ENCODE measurements at regions not wholly inside any gene's neighbourhood (a gene's known extent, or its start where the extent isn't known, plus 50 kb on each side); places are given as distances from the start of the nearest gene placed in this dataset.

- no peaks in the 10 kb centered on the region for H3K4me1 ChIP-seq
- no peak overlapping the region for H3K27ac ChIP-seq
- H3K9me3 ChIP-seq, result no peaks in the 10 kb centered on the region
- no peaks in the 10 kb centered on the region for H3K36me3 ChIP-seq
- no peak for TF ChIP-seq CTCF (IDR thresholded peaks at IDR 0.05)
- no peaks in the 10 kb centered on the region for H3K27me3 ChIP-seq
- no peak overlapping the region for H3K4me3 ChIP-seq
- no peak for DNase-seq (ENCODE audit: low spot score)
Measured at GRCh38 chr5:122602700-122603099, 172.2 kb upstream of the SNX2 start.

GRCh38 chr5:122605236-122605635 lies 169.6 kb upstream of the SNX2 start:
- no peak for TF ChIP-seq CTCF (IDR thresholded peaks at IDR 0.05)
- H3K4me1 ChIP-seq, result no peaks in the 10 kb centered on the region
- H3K27me3 ChIP-seq, result no peaks in the 10 kb centered on the region
- no peak for DNase-seq (ENCODE audit: low spot score)
- H3K4me3 ChIP-seq, result no peak overlapping the region
- H3K36me3 ChIP-seq, result no peaks in the 10 kb centered on the region
- H3K9me3 ChIP-seq, result peaks cover 0 to 4% of the 10 kb centered on the region in 2 donors
- no peak overlapping the region for H3K27ac ChIP-seq

- no peaks in the 10 kb centered on the region for H3K4me1 ChIP-seq
- peaks cover 0 to 4% of the 10 kb centered on the region in 2 donors for H3K9me3 ChIP-seq
- H3K36me3 ChIP-seq, result no peaks in the 10 kb centered on the region
- no peaks in the 10 kb centered on the region for H3K27me3 ChIP-seq
- DNase-seq (ENCODE audit: low spot score), result no peak
- H3K27ac ChIP-seq, result no peak overlapping the region
- no peak for TF ChIP-seq CTCF (IDR thresholded peaks at IDR 0.05)
- no peak overlapping the region for H3K4me3 ChIP-seq
Measured at GRCh38 chr5:122607818-122608217, 167.1 kb upstream of the SNX2 start.

DNA sequence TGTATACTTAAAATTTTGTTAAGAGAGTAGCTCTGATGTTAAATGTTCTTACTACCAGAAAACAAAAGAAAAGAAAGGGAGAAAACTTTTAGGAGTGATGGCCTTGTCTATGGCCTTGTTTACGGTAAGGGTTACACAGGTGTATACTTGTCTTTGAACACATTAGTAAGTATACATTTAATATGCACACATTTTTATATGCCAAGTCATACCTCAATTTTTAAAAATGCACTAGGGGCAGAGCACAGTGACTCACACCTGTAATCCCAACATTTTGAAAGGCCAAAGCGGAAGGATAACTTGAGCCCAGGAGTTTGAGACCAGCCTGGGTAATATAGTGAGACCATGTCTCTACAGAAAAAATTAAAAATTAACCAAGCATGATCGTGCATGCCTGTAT lies 166.7 kb upstream of the SNX2 start:
- Histone ChIP-seq H3K36me3 (no peaks in the 10 kb centered on the region), H3K9me3 (peaks cover 0 to 4% of the 10 kb centered on the region in 2 donors), H3K27me3 (no peaks in the 10 kb centered on the region), H3K4me1 (no peaks in the 10 kb centered on the region), H3K4me3 (no peak overlapping the region), H3K27ac (no peak overlapping the region)
- DNase-seq (ENCODE audit: low spot score), result no peak
- TF ChIP-seq CTCF (IDR thresholded peaks at IDR 0.05), result no peak

DNA sequence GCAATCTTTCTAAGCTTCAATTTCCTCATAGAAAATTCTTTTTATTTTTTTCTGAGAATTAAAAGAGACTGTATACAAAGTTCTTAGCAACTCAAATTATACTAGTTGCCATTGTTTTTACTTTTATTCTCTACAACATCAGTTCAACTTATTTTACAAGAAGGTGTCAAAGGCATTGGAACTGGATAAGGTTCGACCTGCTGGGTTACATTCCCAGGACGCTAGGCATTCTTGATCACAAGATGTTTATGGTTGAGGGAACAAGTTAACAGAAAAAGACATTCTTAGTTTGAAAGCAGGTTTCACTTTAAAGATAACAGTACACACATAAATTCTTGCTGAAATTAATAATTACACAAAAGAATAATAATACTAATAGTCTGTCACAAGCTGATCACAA lies 163.5 kb upstream of the SNX2 start:
- no peak overlapping the region for H3K27ac ChIP-seq
- peaks cover 0 to 4% of the 10 kb centered on the region in 2 donors for H3K9me3 ChIP-seq
- no peaks in the 10 kb centered on the region for H3K27me3 ChIP-seq
- DNase-seq (ENCODE audit: low spot score), result no peak
- no peak overlapping the region for H3K4me3 ChIP-seq
- no peaks in the 10 kb centered on the region for H3K36me3 ChIP-seq
- no peaks in the 10 kb centered on the region for H3K4me1 ChIP-seq
- TF ChIP-seq CTCF (IDR thresholded peaks at IDR 0.05), result no peak

- Histone ChIP-seq H3K9me3 (peaks cover 0 to 4% of the 10 kb centered on the region in 2 donors), H3K4me3 (no peak overlapping the region), H3K27me3 (no peaks in the 10 kb centered on the region), H3K27ac (no peak overlapping the region), H3K36me3 (no peaks in the 10 kb centered on the region), H3K4me1 (no peaks in the 10 kb centered on the region)
- DNase-seq (ENCODE audit: low spot score), result no peak
- TF ChIP-seq CTCF (IDR thresholded peaks at IDR 0.05), result no peak
Measured at GRCh38 chr5:122612901-122613300, 162.0 kb upstream of the SNX2 start.

All from right atrium auricular region (tissue), 2 donors.